Spleen (tissue), 11 donors: ENCODE measurements at regions not wholly inside any gene's neighbourhood (a gene's known extent, or its start where the extent isn't known, plus 50 kb on each side); places are given as distances from the start of the nearest gene placed in this dataset.

Experiments used
- DNase-seq: peaks from one replicate; pipeline ENCODE4 v3.0.0-alpha.2; 2020
- H3K27ac ChIP-seq, 8 donors: fragments of 200-600 bp; sonication (generic) in 7 of 8; 1 replicate in 4 of 8; 2 replicates in 4 of 8; pipeline versions ENCODE4 v1.5.0 to v1.8.0; 2016 to 2021; ENCODE audit warnings: inconsistent platforms in 4 of 8, mild to moderate bottlenecking in 4 of 8, moderate library complexity in 1 of 8
- H3K27me3 ChIP-seq, 7 donors: fragments of 200-600 bp; sonication (generic) in 6 of 7; replicated peaks in 1 of 7; 1 replicate in 4 of 7; 2 replicates in 3 of 7; pipeline versions ENCODE4 v1.5.0 to v1.8.0; 2016 to 2021; ENCODE audit warnings: inconsistent platforms in 3 of 7, mild to moderate bottlenecking in 1 of 7
- H3K36me3 ChIP-seq, 6 donors: fragments of 200-600 bp; sonication (generic) in 5 of 6; 1 replicate in 4 of 6; 2 replicates in 2 of 6; pipeline versions ENCODE4 v1.5.0 to v1.8.0; 2016 to 2021; ENCODE audit warnings: inconsistent platforms in 2 of 6
- H3K4me1 ChIP-seq, 6 donors: fragments of 200-600 bp; sonication (generic) in 5 of 6; 1 replicate in 3 of 6; 2 replicates in 3 of 6; pipeline versions ENCODE4 v1.5.0 to v1.8.0; 2016 to 2021; ENCODE audit warnings: inconsistent platforms in 3 of 6
- H3K4me3 ChIP-seq, 8 donors: fragments of 200-600 bp; sonication (generic) in 7 of 8; 1 replicate in 4 of 8; 2 replicates in 4 of 8; pipeline versions ENCODE4 v1.5.0 to v1.8.0; 2016 to 2021; ENCODE audit warnings: inconsistent platforms in 4 of 8, mild to moderate bottlenecking in 4 of 8, moderate library complexity in 2 of 8
- H3K9me3 ChIP-seq, 8 donors: fragments of 200-600 bp; sonication (generic) in 7 of 8; 1 replicate in 4 of 8; 2 replicates in 4 of 8; pipeline versions ENCODE4 v1.5.0 to v1.8.0; 2016 to 2021; ENCODE audit warnings: inconsistent platforms in 4 of 8
- CTCF ChIP-seq, 11 experiments: fragments of 200-600 bp in 7 of 11; fragments of 450-650 bp in 4 of 11; sonication (generic) in 4 of 11; IDR thresholded peaks in 8 of 11; conservative IDR thresholded peaks in 3 of 11; 1 replicate in 7 of 11; 2 replicates in 4 of 11; pipeline versions ENCODE4 v1.4.0 to v1.8.0; 2016 to 2021; ENCODE audit warnings: antibody characterized with exemption in 11 of 11, inconsistent platforms in 4 of 11, mild to moderate bottlenecking in 1 of 11
- POLR2A ChIP-seq, 3 donors: fragments of 450-650 bp; IDR thresholded peaks; one replicate each; pipeline ENCODE4 v1.5.1; 2017; ENCODE audit warnings: antibody characterized with exemption in 3 of 3, mild to moderate bottlenecking in 1 of 3
- POLR2AphosphoS5 ChIP-seq, 3 donors: sonication (generic); formaldehyde crosslinking; IDR thresholded peaks; one replicate each; pipeline ENCODE4 v1.5.1; 2017; ENCODE audit warnings: antibody characterized with exemption in 3 of 3
- WGBS, 5 donors: extraction: QIAGEN DNeasy Blood & Tissue Kit in 3 of 5; methylation state at CpG; one replicate each; pipeline versions ENCODE4 v1.1.5 to v1.1.7; 2013 to 2018; 5-methylcytosine and 5-hydroxymethylcytosine counted together
- intact Hi-C: fragments of 100-400 bp; cut with DNase I; formaldehyde crosslinking; loops from one replicate; pipeline ENCODE4 v1.15.0; 2023; ENCODE audit warnings: low total_unique reads
- donor health status: healthy with polysubstance abuse.
- donor health status: DM: no; HTN: no; CAD: no; lungs with moderate emphysema.
- donor health status: DM: no; HTN: no; CAD: no.
- donor health status: Bipolar disorder and iron deficiency.
- donor health status: healthy.
- donor health status: DM: no; HTN: no; CAD: no.
- donor health status: DM: yes; HTN: yes; CAD: no.

GRCh38 chr5:145294331-145294730 lies 540.8 kb downstream of the PRELID2 start:
- peaks cover 0 to 7% (median 4%) of the 10 kb centered on the region in 8 donors for H3K9me3 ChIP-seq
- H3K36me3 ChIP-seq, result no peaks in the 10 kb centered on the region
- TF ChIP-seq CTCF (IDR thresholded peaks at IDR 0.05 in 8 of 11, conservative IDR thresholded peaks at IDR 0.05 in 3 of 11) (no peak), POLR2A (IDR thresholded peaks at IDR 0.05) (no peak), POLR2AphosphoS5 (IDR thresholded peaks at IDR 0.05) (no peak)
- H3K4me1 ChIP-seq, result no peaks in the 10 kb centered on the region
- H3K4me3 ChIP-seq, result no peak overlapping the region
- DNase-seq, result no peak
- no peaks in the 10 kb centered on the region for H3K27me3 ChIP-seq
- H3K27ac ChIP-seq, result no peak overlapping the region
- intact Hi-C loops, result no loop called here
- 70 to 83% (median 79%) methylated on average over 2 of the region's 2 CpGs for WGBS, 5 donors

DNA sequence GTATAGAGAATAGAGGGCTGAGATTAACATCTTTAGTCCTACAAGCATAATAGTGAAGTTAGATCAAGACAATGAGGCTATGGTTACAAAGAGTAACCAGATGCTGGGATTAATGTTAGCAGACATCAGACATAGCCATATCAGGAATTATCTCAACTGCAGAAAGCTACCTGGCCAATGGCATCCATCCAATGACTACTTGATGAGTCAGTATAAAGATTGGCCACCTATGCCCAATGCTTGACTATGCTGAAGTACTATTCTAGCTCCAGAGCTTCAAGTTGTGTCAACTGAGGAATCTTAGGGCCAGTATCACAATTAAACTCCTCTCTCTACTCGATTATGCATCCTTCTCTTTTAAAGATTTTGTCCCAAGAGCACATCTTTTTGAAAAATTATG lies 541.4 kb downstream of the PRELID2 start:
- no peak overlapping the region for H3K27ac ChIP-seq
- H3K9me3 ChIP-seq, result peaks cover 0 to 5% (median 4%) of the 10 kb centered on the region in 8 donors
- no peak for DNase-seq
- 39 to 50% (median 45%) methylated on average over 1 of the region's 1 CpG for WGBS, 5 donors
- intact Hi-C loops, result no loop called here
- no peaks in the 10 kb centered on the region for H3K36me3 ChIP-seq
- H3K27me3 ChIP-seq, result no peaks in the 10 kb centered on the region
- H3K4me1 ChIP-seq, result no peaks in the 10 kb centered on the region
- TF ChIP-seq POLR2AphosphoS5 (IDR thresholded peaks at IDR 0.05) (no peak), CTCF (IDR thresholded peaks at IDR 0.05 in 8 of 11, conservative IDR thresholded peaks at IDR 0.05 in 3 of 11) (no peak)
- no peak overlapping the region for H3K4me3 ChIP-seq

DNA sequence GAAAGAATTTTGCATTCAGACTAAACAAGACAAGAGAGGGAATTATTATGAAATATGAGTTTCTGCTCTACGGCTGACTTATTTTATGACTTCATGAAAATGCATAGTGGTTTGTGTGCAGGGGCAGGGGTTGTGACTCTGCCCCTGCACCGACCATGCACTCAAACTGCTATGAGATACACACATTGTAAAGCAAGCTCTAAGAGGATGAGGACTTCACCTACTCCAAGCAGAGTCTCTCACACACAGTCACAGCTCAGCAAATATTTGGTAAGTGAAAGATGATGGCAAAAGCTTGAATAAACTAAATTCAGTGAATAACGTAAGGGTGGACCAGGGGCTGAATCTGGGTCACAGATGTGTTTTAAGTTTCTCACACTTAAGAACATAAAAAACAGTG lies 542.9 kb downstream of the PRELID2 start:
- H3K9me3 ChIP-seq, result no peaks in the 10 kb centered on the region
- WGBS, 5 donors, result 44 to 71% (median 63%) methylated on average over 3 of the region's 3 CpGs
- TF ChIP-seq POLR2A (IDR thresholded peaks at IDR 0.05) (no peak), CTCF (IDR thresholded peaks at IDR 0.05 in 8 of 11, conservative IDR thresholded peaks at IDR 0.05 in 3 of 11) (no peak), POLR2AphosphoS5 (IDR thresholded peaks at IDR 0.05) (no peak)
- intact Hi-C loops, result no loop called here
- DNase-seq, result no peak
- H3K4me1 ChIP-seq, result no peaks in the 10 kb centered on the region
- H3K27me3 ChIP-seq, result no peaks in the 10 kb centered on the region
- H3K4me3 ChIP-seq, result no peak overlapping the region
- no peaks in the 10 kb centered on the region for H3K36me3 ChIP-seq
- no peak overlapping the region for H3K27ac ChIP-seq

- intact Hi-C loops, result no loop called here
- Histone ChIP-seq H3K27ac (no peak overlapping the region), H3K9me3 (no peaks in the 10 kb centered on the region), H3K36me3 (no peaks in the 10 kb centered on the region), H3K27me3 (no peaks in the 10 kb centered on the region), H3K4me3 (no peak overlapping the region), H3K4me1 (no peaks in the 10 kb centered on the region)
- TF ChIP-seq POLR2A (IDR thresholded peaks at IDR 0.05) (no peak), POLR2AphosphoS5 (IDR thresholded peaks at IDR 0.05) (no peak)
- DNase-seq, result no peak
- WGBS, 5 donors, result 65 to 70% (median 68%) methylated on average over 3 of the region's 3 CpGs
Observed at GRCh38 chr5:145283141-145283810, 551.9 kb downstream of the PRELID2 start.
